IPS-15b (cell line): ENCODE measurements at regions not wholly inside any gene's neighbourhood (a gene's known extent, or its start where the extent isn't known, plus 50 kb on each side); places are given as distances from the start of the nearest gene placed in this dataset.

Experiments
- H3K27me3 ChIP-seq: one replicate; pipeline ENCODE4 v1.6.1; 2013; ENCODE audit warnings: low read length; ENCODE audit not compliant: control insufficient read depth, insufficient read depth
- H3K36me3 ChIP-seq: one replicate; pipeline ENCODE4 v1.6.1; 2013; ENCODE audit warnings: low read length; ENCODE audit not compliant: control insufficient read depth, insufficient read depth
- H3K4me1 ChIP-seq: one replicate; pipeline ENCODE4 v1.6.1; 2013; ENCODE audit warnings: mild to moderate bottlenecking, low read length; ENCODE audit not compliant: control insufficient read depth, insufficient read depth
- H3K4me3 ChIP-seq: one replicate; pipeline ENCODE4 v1.5.1; 2013; ENCODE audit warnings: low read depth, low read length
- H3K9ac ChIP-seq: one replicate; pipeline ENCODE4 v1.6.1; 2013; ENCODE audit warnings: low read depth, mild to moderate bottlenecking, low read length
- H3K9me3 ChIP-seq: one replicate; pipeline ENCODE4 v1.6.1; 2013; ENCODE audit warnings: mild to moderate bottlenecking, low read length; ENCODE audit not compliant: control insufficient read depth, insufficient read depth

GRCh38 chr10:131797626-131798025 lies 103.2 kb upstream of the PPP2R2D start:
- Histone ChIP-seq H3K4me3 (no peak overlapping the region), H3K9me3 (no peaks in the 10 kb centered on the region), H3K27me3 (no peaks in the 10 kb centered on the region), H3K4me1 (no peaks in the 10 kb centered on the region), H3K36me3 (no peaks in the 10 kb centered on the region), H3K9ac (no peak overlapping the region)

DNA sequence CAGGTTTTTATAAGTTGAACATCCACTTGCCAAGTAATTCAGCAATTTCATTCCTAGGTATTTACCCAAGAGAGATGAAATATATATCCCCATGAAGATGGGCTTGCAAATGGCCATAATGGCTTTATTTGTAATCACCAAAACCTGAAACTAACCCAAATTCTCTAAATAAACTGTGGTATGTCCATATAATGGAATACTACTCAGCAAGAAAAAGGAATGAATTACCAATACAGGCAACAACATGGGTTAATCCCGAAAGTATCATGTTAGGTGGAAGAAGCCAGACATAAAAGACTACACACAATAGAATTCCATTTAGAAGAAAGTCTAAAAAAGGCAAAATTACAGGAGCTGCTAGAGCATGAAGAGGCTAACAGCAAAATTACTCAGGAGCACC lies 101.4 kb upstream of the PPP2R2D start:
- H3K4me3 ChIP-seq = no peak overlapping the region
- H3K9ac ChIP-seq = no peak overlapping the region
- H3K27me3 ChIP-seq = no peaks in the 10 kb centered on the region
- H3K4me1 ChIP-seq = no peaks in the 10 kb centered on the region
- H3K36me3 ChIP-seq = no peaks in the 10 kb centered on the region
- H3K9me3 ChIP-seq = no peaks in the 10 kb centered on the region

GRCh38 chr10:131802156-131802915 lies 98.5 kb upstream of the PPP2R2D start:
- Histone ChIP-seq H3K4me3 (no peak overlapping the region), H3K36me3 (no peaks in the 10 kb centered on the region), H3K4me1 (no peaks in the 10 kb centered on the region), H3K9ac (no peak overlapping the region), H3K27me3 (no peaks in the 10 kb centered on the region), H3K9me3 (no peaks in the 10 kb centered on the region)

DNA sequence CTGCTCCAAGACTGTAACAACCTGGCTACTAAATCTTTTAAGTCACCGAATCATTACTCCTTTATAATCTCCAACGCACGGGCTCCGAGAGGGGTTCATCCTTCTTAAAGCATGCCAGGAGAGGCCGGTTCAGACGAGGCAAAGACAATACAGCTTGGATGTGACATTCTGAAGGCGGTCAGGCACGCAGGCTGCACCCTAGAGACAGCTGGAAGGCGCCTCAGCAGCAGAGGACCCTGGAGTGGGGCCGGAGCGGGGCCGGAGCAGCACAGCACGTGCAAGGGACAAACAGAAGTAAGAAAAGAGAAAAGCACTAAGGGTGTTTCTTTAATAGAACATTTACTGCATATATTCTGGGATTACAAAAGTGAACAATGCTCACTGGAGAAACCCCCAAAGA lies 97.8 kb upstream of the PPP2R2D start:
- no peaks in the 10 kb centered on the region for H3K4me1 ChIP-seq
- no peaks in the 10 kb centered on the region for H3K27me3 ChIP-seq
- H3K9me3 ChIP-seq = no peaks in the 10 kb centered on the region
- no peaks in the 10 kb centered on the region for H3K36me3 ChIP-seq
- H3K9ac ChIP-seq = no peak overlapping the region
- H3K4me3 ChIP-seq = no peak overlapping the region

- no peaks in the 10 kb centered on the region for H3K27me3 ChIP-seq
- no peak overlapping the region for H3K9ac ChIP-seq
- H3K4me1 ChIP-seq = no peaks in the 10 kb centered on the region
- H3K4me3 ChIP-seq = no peak overlapping the region
- no peaks in the 10 kb centered on the region for H3K9me3 ChIP-seq
- no peaks in the 10 kb centered on the region for H3K36me3 ChIP-seq
These were observed 96.9 kb upstream of the PPP2R2D start for GRCh38 chr10:131803860-131804425.

- no peak overlapping the region for H3K9ac ChIP-seq
- H3K27me3 ChIP-seq = no peaks in the 10 kb centered on the region
- no peaks in the 10 kb centered on the region for H3K36me3 ChIP-seq
- no peak overlapping the region for H3K4me3 ChIP-seq
- H3K4me1 ChIP-seq = no peaks in the 10 kb centered on the region
- no peaks in the 10 kb centered on the region for H3K9me3 ChIP-seq
These were observed 96.1 kb upstream of the PPP2R2D start for GRCh38 chr10:131804551-131805295.

GRCh38 chr10:131805696-131806095 lies 95.1 kb upstream of the PPP2R2D start:
- no peak overlapping the region for H3K9ac ChIP-seq
- H3K4me3 ChIP-seq = no peak overlapping the region
- no peaks in the 10 kb centered on the region for H3K36me3 ChIP-seq
- H3K9me3 ChIP-seq = no peaks in the 10 kb centered on the region
- no peaks in the 10 kb centered on the region for H3K4me1 ChIP-seq
- no peaks in the 10 kb centered on the region for H3K27me3 ChIP-seq

DNA sequence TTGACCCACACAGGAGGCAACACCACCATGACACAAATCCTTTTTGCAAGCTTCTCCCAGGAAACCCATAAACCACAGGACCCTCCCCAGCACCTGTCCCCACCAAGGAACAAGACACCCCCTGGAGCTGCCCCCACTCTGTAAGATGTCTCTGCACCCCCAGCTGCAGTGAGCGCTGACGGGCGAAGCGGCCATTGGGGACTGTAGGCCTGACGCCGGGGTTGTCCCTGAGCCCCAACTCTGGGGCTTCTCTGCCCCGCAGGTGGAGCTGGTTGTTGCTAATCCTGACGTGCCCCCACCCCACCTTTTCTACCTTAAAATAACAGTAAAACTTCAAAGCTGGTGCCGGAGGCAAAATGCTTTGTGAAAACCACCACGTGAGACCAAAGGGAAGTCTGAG lies 94.7 kb upstream of the PPP2R2D start:
- no peaks in the 10 kb centered on the region for H3K4me1 ChIP-seq
- no peak overlapping the region for H3K4me3 ChIP-seq
- no peak overlapping the region for H3K9ac ChIP-seq
- no peaks in the 10 kb centered on the region for H3K9me3 ChIP-seq
- no peaks in the 10 kb centered on the region for H3K36me3 ChIP-seq
- H3K27me3 ChIP-seq = no peaks in the 10 kb centered on the region

- no peaks in the 10 kb centered on the region for H3K4me1 ChIP-seq
- no peaks in the 10 kb centered on the region for H3K36me3 ChIP-seq
- H3K4me3 ChIP-seq = no peak overlapping the region
- no peaks in the 10 kb centered on the region for H3K27me3 ChIP-seq
- no peak overlapping the region for H3K9ac ChIP-seq
- H3K9me3 ChIP-seq = no peaks in the 10 kb centered on the region
These were observed 94.0 kb upstream of the PPP2R2D start for GRCh38 chr10:131806646-131807317.

DNA sequence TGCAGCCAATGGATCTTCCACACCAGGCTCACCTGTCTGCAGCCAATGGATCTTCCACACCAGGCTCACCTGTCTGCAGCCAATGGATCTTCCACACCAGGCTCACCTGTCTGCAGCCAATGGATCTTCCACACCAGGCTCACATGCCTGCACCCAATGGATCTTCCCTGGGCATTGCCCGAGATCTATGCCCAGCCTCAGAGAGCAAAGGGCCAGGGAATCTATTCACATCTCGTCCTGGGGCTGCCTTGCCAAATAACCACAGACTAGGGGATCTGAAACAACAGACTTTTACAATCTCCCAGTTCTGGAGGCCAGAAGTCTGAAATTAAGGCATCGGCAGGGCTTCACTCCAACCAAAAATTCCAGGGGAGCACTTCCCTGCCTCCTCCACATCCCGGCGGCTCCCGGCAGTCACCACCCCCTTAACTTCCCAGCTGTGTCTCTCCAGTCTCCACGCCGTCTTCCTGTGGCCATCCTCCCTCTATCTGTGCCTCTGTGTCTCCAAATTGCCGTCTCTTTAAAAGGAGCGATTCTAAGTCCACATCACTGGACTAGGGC lies 92.4 kb upstream of the PPP2R2D start:
- Histone ChIP-seq H3K36me3 (no peaks in the 10 kb centered on the region), H3K4me3 (no peak overlapping the region), H3K27me3 (no peaks in the 10 kb centered on the region), H3K9me3 (no peaks in the 10 kb centered on the region), H3K4me1 (no peaks in the 10 kb centered on the region), H3K9ac (no peak overlapping the region)

DNA sequence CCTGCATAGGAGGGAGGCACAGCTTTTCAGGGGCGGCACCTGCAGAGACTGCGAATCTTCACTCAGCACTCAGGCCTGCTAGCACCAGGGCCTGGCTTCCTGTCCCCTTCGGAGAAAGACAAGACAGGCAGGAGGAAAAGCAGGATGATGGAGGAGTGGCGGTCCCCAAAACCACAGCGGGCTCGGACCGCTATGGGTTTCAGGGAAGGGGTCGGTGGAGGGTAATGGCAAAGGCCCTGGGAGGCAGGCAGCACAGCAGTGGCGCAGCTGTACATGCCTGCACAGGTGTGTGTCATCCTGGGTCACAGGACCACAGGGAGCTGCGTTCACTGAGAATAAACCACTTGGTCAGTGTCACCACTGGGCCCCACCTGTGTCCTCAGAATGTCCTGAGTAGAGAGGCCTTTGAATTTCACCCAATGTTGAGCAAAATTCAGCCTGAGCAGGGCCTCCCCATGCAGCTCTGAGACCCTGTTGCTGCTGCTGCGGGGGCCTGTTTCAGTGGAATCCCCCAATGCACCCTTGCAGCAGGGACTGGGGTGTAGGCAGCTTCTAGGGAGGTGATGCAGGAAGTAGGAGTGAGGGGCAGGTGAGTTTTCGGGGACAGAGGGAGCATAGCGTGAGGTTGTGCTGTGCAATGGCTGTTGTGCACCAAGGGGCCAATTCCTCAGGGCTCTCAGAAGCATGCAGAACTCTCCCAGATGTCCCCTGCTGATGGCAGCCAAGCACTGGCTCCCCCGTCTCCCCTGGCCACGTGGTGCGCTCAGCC lies 90.6 kb upstream of the PPP2R2D start:
- H3K9ac ChIP-seq = no peak overlapping the region
- H3K27me3 ChIP-seq = no peaks in the 10 kb centered on the region
- no peaks in the 10 kb centered on the region for H3K36me3 ChIP-seq
- no peak overlapping the region for H3K4me3 ChIP-seq
- H3K9me3 ChIP-seq = no peaks in the 10 kb centered on the region
- no peaks in the 10 kb centered on the region for H3K4me1 ChIP-seq
